HG02763 (cell line): ENCODE measurements at regions not wholly inside any gene's neighbourhood (a gene's known extent, or its start where the extent isn't known, plus 50 kb on each side); places are given as distances from the start of the nearest gene placed in this dataset.
"Not testable (repeated sequence)": the region's sequence is repeated elsewhere in the genome, so short reads cannot be mapped to it uniquely, and the experiment has no call there.

Experiments
- ATAC-seq: cut with Tn5 transposase; IDR thresholded peaks from one replicate; pipeline ENCODE4 v1.9.1; 2021; ENCODE audit warnings: mild to moderate bottlenecking, moderate library complexity; ENCODE audit not compliant: unreplicated experiment

GRCh38 chr3:74149466-74149865, 465.0 kb downstream of the CNTN3 start:
- ATAC-seq: no peak

DNA sequence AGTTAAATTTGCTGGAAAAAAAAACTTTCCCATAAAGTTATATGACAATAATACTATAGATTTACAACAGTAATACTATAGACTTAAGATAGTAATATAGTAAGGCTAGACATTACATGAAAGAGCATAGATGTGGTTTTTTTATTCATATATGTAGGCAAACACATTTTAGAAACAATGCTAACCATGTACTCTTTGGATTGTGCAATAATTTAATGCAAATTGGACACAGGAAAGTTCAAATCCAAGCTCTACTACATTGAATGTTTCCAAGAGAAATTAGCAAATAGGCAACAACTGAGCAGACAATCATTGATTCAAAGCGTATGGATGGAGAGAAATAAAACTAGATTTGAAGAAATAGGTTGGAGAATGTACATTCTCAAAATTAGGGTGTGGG, 469.2 kb downstream of the CNTN3 start:
- ATAC-seq: no peak

- no peak for ATAC-seq
Measured at GRCh38 chr3:74139648-74140047, 474.8 kb downstream of the CNTN3 start.

GRCh38 chr3:74137790-74138189, 476.7 kb downstream of the CNTN3 start:
- no peak for ATAC-seq

GRCh38 chr3:74135808-74136207, 478.7 kb downstream of the CNTN3 start:
- no peak for ATAC-seq

- ATAC-seq: no peak
Measured at GRCh38 chr3:74134831-74135230, 479.6 kb downstream of the CNTN3 start.

- ATAC-seq: not testable (repeated sequence)
Measured at GRCh38 chr3:74131546-74132328, 482.7 kb downstream of the CNTN3 start.

- ATAC-seq: no peak
Measured at GRCh38 chr3:74129611-74130010, 484.8 kb downstream of the CNTN3 start.

DNA sequence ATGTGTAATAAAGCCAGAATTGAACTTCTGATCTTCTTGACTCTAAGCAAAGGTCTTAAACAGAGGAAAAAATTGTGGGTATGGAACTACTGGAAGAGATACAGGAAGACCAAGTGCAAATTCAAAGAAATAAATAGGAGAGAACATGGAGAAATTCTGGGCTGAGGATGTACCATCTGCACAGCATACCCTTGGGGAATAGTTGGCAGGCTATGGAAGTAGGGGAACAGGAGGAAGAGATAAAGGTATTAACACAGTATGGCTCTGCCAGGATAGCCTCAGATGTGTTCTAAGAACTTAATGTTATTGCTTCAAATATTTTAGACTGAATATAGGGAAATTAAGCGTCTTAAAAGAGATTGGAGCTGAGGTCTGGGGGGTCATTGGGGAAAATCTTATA, 485.4 kb downstream of the CNTN3 start:
- ATAC-seq: no peak

DNA sequence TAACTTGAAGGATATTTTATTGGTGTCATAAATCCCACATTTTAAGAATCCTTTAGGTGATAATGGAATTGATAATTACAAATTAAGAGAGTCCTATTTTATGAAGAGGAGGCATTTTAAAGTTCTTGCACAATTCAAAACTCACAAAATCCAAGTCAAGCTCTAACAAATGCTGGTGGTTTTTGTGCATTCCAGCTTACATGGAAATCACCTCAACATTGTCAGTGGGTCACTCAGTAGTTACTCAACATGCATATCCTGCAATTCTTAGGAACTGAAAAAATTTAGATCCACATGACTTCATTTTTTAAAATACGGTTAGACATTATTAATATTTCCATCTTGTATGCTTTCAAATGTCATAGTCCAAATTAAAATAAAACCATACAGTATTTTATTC, 487.2 kb downstream of the CNTN3 start:
- no peak for ATAC-seq

DNA sequence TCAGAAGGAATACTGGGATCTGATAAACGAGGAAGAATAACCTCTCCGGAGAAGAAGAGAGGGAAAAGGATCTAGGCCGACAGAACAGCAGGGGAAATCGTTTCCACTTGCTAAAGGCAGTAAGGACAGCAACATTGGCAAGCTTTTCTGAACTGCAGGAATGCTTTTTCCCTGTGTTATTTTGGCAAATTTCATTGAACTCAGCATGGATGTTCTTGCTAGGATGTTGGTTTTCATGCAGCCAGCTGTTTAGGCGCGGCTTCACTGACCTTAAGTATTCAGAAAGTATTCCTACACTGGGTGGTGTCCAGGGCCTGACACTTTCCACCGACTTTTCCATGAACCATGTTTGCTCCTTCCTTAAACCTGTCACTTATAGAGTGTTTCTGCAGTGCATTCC, 489.7 kb downstream of the CNTN3 start:
- no peak for ATAC-seq

- ATAC-seq: no peak
Measured at GRCh38 chr3:74122281-74122680, 492.2 kb downstream of the CNTN3 start.

DNA sequence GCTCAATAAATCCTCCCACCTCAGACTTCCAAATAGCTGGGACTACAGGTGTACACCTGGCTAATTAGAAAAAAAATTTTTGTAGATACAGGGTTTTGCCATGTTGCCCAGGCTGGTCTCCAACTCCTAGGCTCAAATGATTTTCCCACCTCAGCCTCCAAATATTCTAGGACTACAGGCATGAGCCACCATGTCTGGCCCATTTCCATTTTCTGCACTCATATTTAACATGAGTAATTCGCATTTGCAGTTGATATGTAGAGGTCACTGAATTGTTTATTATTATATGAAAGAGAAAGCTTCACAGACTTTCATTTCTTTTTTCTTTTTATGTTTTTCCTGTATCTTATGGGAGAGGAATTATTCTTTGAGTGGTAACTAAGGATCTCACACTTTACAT, 492.7 kb downstream of the CNTN3 start:
- no peak for ATAC-seq

GRCh38 chr3:74119221-74119620, 494.5 kb upstream of the PDZRN3 start:
- no peak for ATAC-seq

DNA sequence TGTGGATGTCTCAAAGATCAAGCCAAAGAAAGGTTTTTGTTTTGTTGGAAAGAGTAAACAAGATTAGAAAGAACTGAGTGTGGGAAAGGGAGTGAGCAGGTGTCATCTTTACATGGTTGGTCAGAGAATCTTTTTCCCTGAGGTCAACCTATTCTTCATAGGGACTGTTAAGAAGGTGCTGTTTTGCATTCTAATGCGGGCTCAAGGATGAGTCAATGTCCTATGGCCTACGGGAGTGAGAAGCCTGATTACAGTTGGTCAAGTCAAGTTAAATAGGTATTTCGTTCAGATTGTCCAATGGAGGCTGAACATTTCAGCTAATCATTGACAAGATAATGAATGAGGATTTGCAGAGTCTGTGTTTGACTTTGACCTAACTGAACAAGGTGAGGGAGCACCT, 491.2 kb upstream of the PDZRN3 start:
- no peak for ATAC-seq

- no peak for ATAC-seq
Measured at GRCh38 chr3:74107451-74107850, 482.7 kb upstream of the PDZRN3 start.

GRCh38 chr3:74106925-74107324, 482.2 kb upstream of the PDZRN3 start:
- no peak for ATAC-seq

GRCh38 chr3:74091204-74091603, 466.5 kb upstream of the PDZRN3 start:
- no peak for ATAC-seq

- ATAC-seq: no peak
Measured at GRCh38 chr3:74089814-74090213, 465.1 kb upstream of the PDZRN3 start.

DNA sequence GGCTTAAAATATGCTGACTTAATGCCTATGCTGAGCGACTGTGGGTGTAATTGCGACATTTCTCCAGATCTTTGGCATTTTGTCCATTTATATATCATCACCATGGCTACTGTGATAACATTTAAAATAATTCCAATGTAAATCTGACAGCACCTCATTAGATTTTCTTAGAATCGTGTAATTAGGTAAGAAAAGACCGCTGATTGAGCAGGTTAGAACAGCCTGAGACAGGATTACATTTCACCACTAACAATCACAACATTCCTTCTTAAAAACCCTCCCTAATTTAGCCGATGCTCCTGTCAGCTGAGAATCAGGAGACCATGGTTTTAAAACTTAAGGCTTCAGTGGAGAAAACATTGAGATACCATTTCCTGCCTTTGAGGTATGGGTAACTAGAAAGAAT, 455.3 kb upstream of the PDZRN3 start:
- ATAC-seq: no peak

GRCh38 chr3:74075241-74075640, 450.5 kb upstream of the PDZRN3 start:
- no peak for ATAC-seq

DNA sequence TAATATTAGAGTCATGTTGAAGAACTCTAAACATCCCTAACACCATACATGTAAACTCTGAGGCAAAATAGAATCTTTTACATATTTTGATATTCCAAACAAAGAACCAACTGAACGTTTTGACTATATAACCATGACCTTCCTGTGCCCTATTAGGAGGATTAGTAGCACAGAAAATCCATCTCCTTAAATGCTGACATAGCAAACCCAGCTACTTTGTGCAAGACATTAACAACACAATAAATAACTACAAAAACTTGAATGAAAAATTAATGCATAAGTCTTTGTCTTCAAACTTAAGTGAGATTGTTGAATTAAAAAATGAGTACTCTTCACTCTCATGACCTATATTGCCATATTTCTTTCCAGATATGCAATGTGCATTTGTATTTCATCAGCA, 450.0 kb upstream of the PDZRN3 start:
- no peak for ATAC-seq

GRCh38 chr3:74067296-74067695, 442.6 kb upstream of the PDZRN3 start:
- ATAC-seq: no peak
